HEK293T (cell line): ENCODE measurements at regions not wholly inside any gene's neighbourhood (a gene's known extent, or its start where the extent isn't known, plus 50 kb on each side); places are given as distances from the start of the nearest gene placed in this dataset.

ENCODE experiments used
- BHLHE40 ChIP-seq: fragments of 450-650 bp; IDR thresholded peaks from 2 replicates; pipeline ENCODE4 v1.6.1; 2016; ENCODE audit warnings: mild to moderate bottlenecking, moderate library complexity, borderline replicate concordance
- ELF4 ChIP-seq: fragments of 450-650 bp; IDR thresholded peaks from 2 replicates; pipeline ENCODE4 v1.6.1; 2017; ENCODE audit warnings: antibody characterized with exemption
- FOXA1 ChIP-seq: fragments of 450-650 bp; IDR thresholded peaks from 2 replicates; pipeline ENCODE4 v1.6.1; 2016; ENCODE audit warnings: mild to moderate bottlenecking
- FOXK2 ChIP-seq: fragments of 450-650 bp; IDR thresholded peaks from 2 replicates; pipeline ENCODE4 v1.6.1; 2016; ENCODE audit warnings: mild to moderate bottlenecking
- FOXM1 ChIP-seq: fragments of 450-650 bp; IDR thresholded peaks from 2 replicates; pipeline ENCODE4 v1.6.1; 2017; ENCODE audit warnings: mild to moderate bottlenecking, borderline replicate concordance
- HDGF ChIP-seq: fragments of 450-650 bp; IDR thresholded peaks from 2 replicates; pipeline ENCODE4 v1.6.1; 2017; ENCODE audit warnings: antibody characterized with exemption, borderline replicate concordance
- L3MBTL2 ChIP-seq: fragments of 450-650 bp; conservative IDR thresholded peaks from 2 replicates; pipeline ENCODE4 v1.6.1; 2016; ENCODE audit warnings: mild to moderate bottlenecking
- LEF1 ChIP-seq: fragments of 450-650 bp; IDR thresholded peaks from 2 replicates; pipeline ENCODE4 v1.6.1; 2017; ENCODE audit warnings: mild to moderate bottlenecking, borderline replicate concordance
- NFRKB ChIP-seq: fragments of 450-650 bp; IDR thresholded peaks from 2 replicates; pipeline ENCODE4 v1.6.1; 2016; ENCODE audit warnings: mild to moderate bottlenecking, moderate library complexity
- PKNOX1 ChIP-seq: fragments of 450-650 bp; IDR thresholded peaks from 2 replicates; pipeline ENCODE4 v1.6.1; 2016
- SP1 ChIP-seq: fragments of 450-650 bp; IDR thresholded peaks from 2 replicates; pipeline ENCODE4 v1.6.1; 2017
- SUZ12 ChIP-seq: fragments of 450-650 bp; IDR thresholded peaks from 2 replicates; pipeline ENCODE4 v1.6.1; 2016; ENCODE audit warnings: mild to moderate bottlenecking
- TARDBP ChIP-seq: fragments of 450-650 bp; IDR thresholded peaks from 2 replicates; pipeline ENCODE4 v1.6.1; 2016
- ZNF384 ChIP-seq: fragments of 450-650 bp; IDR thresholded peaks from 2 replicates; pipeline ENCODE4 v1.6.1; 2016

DNA sequence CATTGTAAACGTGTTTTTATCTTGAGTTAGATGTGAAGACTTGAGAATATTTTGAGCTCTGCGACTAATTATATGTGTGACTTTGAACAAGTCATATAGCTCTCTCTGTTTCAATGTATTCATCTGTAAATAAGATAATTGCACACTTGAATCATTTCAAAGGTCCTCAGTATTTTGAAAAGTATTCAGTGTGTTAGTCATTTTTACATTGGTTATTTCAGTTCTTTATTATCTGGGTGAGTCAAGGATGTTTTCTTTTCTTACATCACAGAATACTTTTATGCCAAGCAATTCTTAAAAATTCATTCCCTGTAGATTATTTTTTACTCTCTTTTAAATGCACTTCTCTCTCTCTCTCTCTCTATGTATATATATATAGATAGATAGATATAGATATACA, 1098.0 kb upstream of the ZEB2 start:
- TF ChIP-seq TARDBP: no peak
- no peak for TF ChIP-seq PKNOX1
- no peak for TF ChIP-seq BHLHE40
- no peak for TF ChIP-seq SUZ12
- TF ChIP-seq HDGF: no peak
- TF ChIP-seq FOXA1: no peak
- no peak for TF ChIP-seq ELF4
- no peak for TF ChIP-seq SP1
- TF ChIP-seq FOXM1: no peak
- no peak for TF ChIP-seq L3MBTL2
- no peak for TF ChIP-seq LEF1
- no peak for TF ChIP-seq FOXK2
- no peak for TF ChIP-seq NFRKB
- no peak for TF ChIP-seq ZNF384
